Stimulated activated CD4-positive, alpha-beta T cell treated with anti-CD3 and anti-CD28 coated beads, Interleukin-12 subunit alpha, Interleukin-12 subunit beta, amount 100 ng/mL, for 48 hours (primary cell): ENCODE measurements at regions not wholly inside any gene's neighbourhood (a gene's known extent, or its start where the extent isn't known, plus 50 kb on each side); places are given as distances from the start of the nearest gene placed in this dataset.
"Not testable (repeated sequence)": the region's sequence is repeated elsewhere in the genome, so short reads cannot be mapped to it uniquely, and the experiment has no call there.

ENCODE experiments used
- DNase-seq, 3 donors: peaks; one replicate each; pipeline ENCODE4 v3.0.0-alpha.2; 2020; ENCODE audit warnings: low read depth in 2 of 3, low spot score in 1 of 3

GRCh38 chr4:111930659-111931058, 214.6 kb upstream of the FAM241A start:
- no peak for DNase-seq

GRCh38 chr4:111933703-111934102, 211.6 kb upstream of the FAM241A start:
- DNase-seq: no peak

- DNase-seq: no peak
Measured at GRCh38 chr4:111934314-111934713, 210.9 kb upstream of the FAM241A start.

- DNase-seq: no peak
Measured at GRCh38 chr4:111937368-111937767, 207.9 kb upstream of the FAM241A start.

- DNase-seq: no peak
Measured at GRCh38 chr4:111941957-111942356, 203.3 kb upstream of the FAM241A start.

- no peak for DNase-seq
Measured at GRCh38 chr4:111943796-111944203, 201.5 kb upstream of the FAM241A start.

GRCh38 chr4:111945014-111945413, 200.2 kb upstream of the FAM241A start:
- no peak for DNase-seq

GRCh38 chr4:111946800-111947199, 198.5 kb upstream of the FAM241A start:
- no peak for DNase-seq

GRCh38 chr4:111952688-111953087, 192.6 kb upstream of the FAM241A start:
- no peak for DNase-seq

GRCh38 chr4:111954550-111954949, 190.7 kb upstream of the FAM241A start:
- no peak for DNase-seq

- DNase-seq: no peak
Measured at GRCh38 chr4:111955001-111955400, 190.3 kb upstream of the FAM241A start.

GRCh38 chr4:111957116-111957515, 188.1 kb upstream of the FAM241A start:
- DNase-seq: no peak

GRCh38 chr4:111957997-111958396, 187.3 kb upstream of the FAM241A start:
- DNase-seq: no peak

GRCh38 chr4:111959222-111959621, 186.0 kb upstream of the FAM241A start:
- DNase-seq: no peak

GRCh38 chr4:111960241-111960667, 185.0 kb upstream of the FAM241A start:
- DNase-seq: no peak

GRCh38 chr4:111961026-111961425, 184.2 kb upstream of the FAM241A start:
- DNase-seq: not testable (repeated sequence)

GRCh38 chr4:111961809-111962208, 183.4 kb upstream of the FAM241A start:
- no peak for DNase-seq

GRCh38 chr4:111963158-111963700, 182.0 kb upstream of the FAM241A start:
- DNase-seq: no peak

- no peak for DNase-seq
Measured at GRCh38 chr4:111977419-111977965, 167.8 kb upstream of the FAM241A start.

- DNase-seq: no peak
Measured at GRCh38 chr4:111979921-111980320, 165.3 kb upstream of the FAM241A start.

- DNase-seq: no peak
Measured at GRCh38 chr4:111982089-111982488, 163.2 kb upstream of the FAM241A start.

GRCh38 chr4:111984169-111984819, 161.0 kb upstream of the FAM241A start:
- DNase-seq: no peak

GRCh38 chr4:111985426-111985825, 159.8 kb upstream of the FAM241A start:
- DNase-seq: no peak
